ENCODE measurements at regions not wholly inside any gene's neighbourhood (a gene's known extent, or its start where the extent isn't known, plus 50 kb on each side); places are given as distances from the start of the nearest gene placed in this dataset.
"Not testable (repeated sequence)": the region's sequence is repeated elsewhere in the genome, so short reads cannot be mapped to it uniquely, and the experiment has no call there.

DNA sequence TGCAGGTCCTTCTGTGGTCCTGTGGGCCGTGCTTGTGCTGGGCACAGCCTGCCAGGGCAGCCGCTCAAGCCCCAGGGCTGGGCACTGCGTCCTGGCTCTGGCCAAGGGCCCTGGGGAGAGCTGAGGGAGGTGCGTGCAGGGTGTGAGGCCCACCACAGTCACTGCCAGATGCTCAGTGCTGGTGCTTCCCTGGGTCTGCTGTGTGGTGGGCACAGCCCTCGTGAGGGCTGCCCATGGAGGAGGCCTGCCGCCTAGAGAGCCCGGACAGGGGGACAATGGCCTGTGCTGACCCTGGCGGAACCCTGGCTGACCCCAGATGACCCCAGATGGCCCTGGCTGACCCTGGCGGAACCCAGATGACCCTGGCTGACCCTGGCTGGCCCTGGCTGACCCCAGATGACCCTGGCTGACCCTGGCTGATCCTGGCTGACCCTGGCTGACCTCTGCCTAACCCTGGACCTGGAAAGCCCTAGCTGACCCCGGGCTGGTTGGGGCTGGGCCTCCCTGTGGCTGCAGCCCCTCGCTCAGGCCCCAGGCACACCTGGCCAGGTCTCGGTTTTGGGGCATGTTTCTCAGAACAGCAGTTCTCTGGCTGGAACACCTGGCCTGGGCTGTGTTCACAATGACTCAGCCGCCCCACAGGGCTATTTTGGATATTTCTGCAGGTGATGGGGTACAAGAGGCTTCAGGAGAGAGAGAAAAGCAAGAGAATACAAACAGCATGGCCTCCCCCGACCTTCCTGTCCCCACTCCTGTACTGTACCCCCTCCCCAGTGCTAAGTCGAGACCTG lies 55.4 kb downstream of the TMEM121 start:
- no peak for DNase-seq (ENCODE audit: low read depth in 2 of 2)

DNA sequence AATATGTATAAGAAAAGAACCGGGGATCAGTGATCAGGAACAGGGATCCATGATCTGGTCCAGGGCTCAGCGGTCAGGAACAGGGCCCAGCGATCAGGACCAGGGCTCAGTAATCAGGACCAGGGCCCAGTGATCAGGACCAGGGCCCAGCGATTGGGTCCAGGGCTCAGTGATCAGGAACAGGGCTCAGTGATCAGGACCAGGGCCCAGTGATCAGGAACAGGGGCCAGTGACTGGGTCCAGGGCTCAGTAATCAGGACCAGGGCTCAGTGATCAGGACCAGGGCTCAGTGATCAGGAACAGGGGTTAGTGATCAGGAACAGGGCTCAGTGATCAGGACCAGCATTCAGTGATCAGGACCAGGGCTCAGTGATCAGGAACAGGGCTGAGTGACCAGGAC lies 56.3 kb downstream of the TMEM121 start:
- no peak for DNase-seq (ENCODE audit: low read depth in 2 of 2)

DNA sequence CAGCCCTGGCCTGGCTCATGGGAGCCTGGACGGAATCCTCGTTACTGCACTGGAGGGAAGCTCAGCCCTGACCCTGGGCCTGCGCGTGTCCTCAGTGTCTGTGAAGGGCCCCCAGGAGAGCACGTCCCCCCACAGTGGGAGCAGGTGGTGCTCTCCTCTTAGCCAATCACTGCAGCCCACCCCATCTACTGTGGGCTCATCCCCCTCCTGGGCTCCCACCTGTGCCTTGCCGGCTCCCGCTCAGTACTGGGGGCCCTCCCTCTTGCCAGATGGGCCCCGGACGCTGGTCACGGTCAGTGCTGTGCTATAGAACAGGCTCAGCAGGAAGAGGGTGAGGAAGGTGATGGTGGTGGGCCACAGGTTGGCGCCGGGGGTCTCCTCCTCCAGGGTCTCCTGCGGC lies 57.5 kb downstream of the TMEM121 start:
- DNase-seq (ENCODE audit: low read depth in 2 of 2): not testable (repeated sequence)

DNA sequence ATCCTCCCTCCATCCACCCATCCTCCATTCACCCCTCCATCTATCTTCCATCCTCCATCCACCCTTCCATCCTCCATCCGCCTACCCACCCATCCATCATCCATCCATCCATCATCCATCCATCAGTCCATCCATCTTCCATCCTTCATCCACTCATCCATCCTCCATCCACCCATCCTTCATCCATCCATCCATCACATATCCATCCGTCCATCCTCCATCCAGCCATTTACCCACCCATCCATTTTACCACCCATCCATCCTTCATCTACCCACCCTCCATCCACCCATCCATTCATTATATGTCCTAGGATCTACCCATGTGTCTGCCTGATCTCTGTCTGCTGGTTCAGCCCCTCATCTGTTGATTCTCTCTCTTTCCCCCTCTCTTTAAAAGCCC lies 58.9 kb downstream of the TMEM121 start:
- DNase-seq (ENCODE audit: low read depth in 2 of 2): not testable (repeated sequence)

DNA sequence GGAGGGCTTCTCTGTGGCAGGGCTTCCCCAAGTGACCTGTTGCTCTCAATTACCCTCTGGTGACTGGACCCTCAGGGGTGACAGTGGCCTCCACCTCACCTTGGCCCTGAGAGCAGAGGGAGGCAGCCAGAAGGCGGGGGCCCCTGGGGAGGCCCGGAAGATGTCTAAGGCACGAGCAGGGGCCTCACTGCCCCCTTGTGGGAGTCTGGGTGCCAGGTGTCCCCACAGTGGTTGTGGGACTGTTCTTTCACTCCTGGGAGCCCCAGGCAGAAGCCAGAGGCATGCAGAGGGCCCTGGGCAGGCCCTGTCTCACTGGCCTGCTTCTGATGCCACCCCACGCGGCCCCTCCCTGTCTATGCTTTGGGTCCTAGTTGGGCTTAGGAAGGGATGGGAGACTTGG lies 59.3 kb downstream of the TMEM121 start:
- DNase-seq (ENCODE audit: low read depth in 2 of 2): not testable (repeated sequence)

DNA sequence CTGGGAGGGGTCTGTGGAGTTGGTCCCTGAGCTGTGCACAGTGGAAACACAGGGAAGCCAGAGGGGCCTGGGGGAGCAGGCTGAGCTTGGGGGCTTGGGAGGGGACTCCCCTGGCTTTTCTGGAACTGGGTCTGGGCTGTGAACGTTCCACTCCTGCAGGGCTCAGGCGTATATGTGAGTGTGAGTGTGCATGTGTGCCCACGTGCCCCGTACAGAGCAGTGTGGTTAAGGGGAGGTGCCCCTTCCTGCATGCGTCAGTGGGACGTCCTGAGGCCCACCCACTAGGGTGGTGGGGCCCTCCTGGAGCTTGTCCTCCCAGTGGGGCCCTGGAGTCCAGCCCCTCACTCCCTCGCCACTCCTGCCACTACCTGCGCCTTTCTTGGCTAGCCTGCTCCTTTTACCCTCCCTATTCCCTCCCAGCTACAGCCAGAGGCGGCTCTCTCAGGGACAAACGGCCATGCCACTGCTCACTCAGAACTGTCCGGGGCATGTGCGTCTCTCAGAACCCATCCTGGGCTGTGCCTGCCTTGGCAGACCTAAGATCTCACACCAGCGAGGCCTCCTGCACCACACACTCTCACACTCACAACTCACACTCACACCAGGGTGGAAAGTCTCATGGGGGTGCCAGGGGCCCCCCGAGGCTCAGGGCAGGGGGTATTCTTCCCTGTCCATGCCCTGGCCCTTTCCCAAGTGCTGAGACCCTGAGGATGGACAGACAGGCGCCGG lies 59.9 kb downstream of the TMEM121 start:
- DNase-seq (ENCODE audit: low read depth in 2 of 2): not testable (repeated sequence)

DNA sequence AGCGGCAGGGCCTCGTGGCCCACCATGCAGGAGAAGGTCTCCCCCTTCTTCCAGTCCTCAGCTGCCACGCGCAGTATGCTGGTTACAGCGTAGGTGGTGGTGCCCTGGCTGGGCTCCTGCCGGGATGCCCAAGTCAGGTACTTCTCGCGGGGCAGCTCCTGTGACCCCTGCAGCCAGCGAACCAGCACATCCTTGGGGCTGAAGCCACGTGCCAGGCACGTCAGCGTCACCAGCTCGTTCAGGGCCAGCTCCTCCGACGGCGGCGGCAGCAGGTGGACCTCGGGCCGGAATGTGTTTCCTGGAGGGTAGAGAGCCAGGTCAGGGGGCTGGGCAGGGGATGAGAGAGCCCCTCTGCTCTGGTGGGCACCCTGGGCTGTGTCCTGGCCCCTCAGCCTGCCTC lies 60.7 kb downstream of the TMEM121 start:
- DNase-seq (ENCODE audit: low read depth in 2 of 2): not testable (repeated sequence)

DNA sequence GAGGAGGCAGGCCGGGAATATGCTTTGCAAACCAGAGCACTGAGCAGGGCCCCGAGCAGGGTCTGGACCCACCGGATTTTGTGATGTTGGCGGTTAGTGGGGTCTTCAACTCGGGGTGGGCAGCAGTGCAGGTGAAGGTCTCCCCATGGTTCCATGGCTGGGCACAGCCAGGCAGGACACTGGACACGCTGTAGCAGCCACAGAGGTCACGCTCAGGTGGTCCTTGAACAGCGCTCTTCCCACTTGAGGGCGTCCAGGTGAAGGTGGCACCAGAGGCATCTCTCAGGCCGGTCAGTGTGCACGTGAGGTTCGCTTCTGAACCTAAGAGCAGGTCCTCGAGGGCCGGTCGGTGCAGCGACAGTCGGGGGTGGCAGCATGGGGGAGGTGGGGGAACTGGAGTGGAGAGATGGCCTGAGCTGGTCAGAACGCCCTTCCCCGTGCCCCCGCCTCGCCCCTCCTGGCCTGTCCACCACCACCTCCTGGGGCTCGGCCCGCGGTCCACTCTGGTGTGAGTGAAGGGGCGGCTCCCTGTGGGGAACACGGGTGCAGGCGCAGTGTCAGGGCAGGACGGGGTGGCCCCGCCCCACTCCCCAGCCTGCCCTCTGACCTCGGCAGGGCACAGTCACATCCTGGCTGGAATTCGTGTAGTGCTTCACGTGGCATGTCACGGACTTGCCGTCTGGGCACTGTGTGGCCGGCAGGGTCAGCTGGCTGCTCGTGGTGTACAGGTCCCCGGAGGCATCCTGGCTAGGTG lies 61.3 kb downstream of the TMEM121 start:
- DNase-seq (ENCODE audit: low read depth in 2 of 2): not testable (repeated sequence)

DNA sequence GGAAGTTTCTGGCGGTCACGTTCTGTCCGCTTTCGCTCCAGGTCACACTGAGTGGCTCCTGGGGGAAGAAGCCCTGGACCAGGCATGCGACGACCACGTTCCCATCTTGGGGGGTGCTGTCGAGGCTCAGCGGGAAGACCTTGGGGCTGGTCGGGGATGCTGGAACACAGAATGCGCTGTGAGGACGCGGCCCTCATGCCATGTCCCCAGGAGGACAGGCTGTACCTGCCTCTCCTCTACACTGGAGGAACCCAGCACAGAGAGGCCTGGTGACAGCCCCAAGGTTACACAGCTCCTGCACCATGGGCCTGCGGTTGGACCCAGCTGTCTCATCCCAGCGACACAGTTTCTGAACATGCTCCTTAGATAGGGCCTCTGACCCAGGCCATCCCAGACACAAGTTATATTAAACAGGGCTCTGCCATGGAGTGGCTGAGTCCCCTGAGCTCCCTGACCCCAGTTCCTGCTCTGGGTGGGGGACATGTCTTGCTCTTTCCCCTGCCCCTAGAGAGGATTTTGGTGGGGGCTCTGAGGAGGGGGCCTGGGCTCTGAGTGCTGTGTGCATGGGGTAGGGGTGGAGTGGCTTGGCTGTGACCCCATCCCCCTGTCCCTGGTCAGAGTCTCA lies 62.0 kb downstream of the TMEM121 start:
- no peak for DNase-seq (ENCODE audit: low read depth in 2 of 2)

DNA sequence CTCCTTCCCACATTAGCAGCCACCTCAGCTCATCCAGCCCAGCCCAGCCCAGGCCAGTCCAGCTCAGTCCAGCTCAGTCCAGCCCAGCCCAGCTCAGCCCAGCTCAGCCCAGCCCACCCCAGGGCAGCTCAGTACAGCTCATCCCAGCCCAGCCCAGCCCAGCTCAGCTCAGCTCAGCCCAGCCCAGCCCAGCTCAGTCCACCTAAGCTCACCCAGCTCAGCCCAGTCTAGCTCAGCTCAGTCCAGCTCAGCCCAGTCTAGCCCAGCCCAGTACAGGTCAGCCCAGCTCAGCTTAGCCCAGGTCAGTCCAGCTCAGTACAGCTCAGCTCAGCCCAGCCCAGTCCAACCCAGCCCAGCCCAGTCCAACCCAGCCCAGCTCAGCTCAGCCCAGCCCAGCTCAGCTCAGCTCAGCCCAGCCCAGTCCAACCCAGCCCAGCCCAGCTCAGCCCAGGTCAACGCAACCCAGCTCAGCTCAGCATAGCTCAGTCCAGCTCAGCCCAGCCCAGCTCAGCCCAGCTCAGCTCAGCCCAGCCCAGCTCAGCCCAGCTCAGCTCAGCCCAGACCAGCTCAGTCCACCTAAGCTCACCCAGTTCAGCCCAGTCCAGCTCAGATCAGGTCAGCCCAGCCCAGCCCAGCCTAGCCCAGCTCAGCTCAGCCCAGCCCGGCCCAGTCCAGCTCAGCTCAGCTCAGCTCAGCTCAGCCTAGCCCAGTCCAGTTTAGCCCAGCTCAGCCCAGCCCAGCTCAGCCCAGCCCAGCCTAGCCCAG lies 63.0 kb downstream of the TMEM121 start:
- DNase-seq (ENCODE audit: low read depth in 2 of 2): no peak

DNA sequence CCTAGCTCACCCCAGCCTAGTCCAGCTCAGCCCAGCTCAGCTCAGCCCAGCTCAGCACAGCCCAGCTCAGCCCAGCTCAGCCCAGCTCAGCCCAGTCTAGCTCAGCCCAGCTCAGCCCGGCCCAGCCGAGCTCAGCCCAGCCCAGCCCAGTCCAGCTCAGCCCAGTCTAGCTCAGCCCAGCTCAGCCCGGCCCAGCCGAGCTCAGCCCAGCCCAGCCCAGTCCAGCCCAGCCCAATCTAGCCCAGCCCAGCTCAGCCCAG lies 63.5 kb downstream of the TMEM121 start:
- not testable (repeated sequence) for DNase-seq (ENCODE audit: low read depth in 2 of 2)

DNA sequence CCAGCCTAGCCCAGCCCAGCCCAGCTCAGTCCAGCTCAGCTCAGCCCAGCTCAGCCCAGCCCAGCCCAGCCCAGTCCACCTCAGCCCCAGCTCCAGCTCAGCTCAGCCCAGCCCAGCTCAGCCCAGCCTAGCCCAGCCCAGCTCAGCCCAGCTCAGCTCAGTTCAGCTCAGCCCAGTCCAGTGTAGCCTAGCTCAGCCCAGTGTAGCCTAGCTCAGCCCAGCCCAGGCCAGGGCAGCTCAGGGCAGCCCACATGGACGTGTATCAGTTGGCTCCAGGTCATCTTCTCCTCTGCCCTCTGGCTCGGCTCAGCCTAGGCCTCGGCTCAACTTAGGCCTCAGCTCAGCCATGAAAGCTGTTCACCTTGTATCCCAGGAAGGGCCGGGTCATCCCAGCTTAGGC lies 64.7 kb downstream of the TMEM121 start:
- no peak for DNase-seq (ENCODE audit: low read depth in 2 of 2)

DNA sequence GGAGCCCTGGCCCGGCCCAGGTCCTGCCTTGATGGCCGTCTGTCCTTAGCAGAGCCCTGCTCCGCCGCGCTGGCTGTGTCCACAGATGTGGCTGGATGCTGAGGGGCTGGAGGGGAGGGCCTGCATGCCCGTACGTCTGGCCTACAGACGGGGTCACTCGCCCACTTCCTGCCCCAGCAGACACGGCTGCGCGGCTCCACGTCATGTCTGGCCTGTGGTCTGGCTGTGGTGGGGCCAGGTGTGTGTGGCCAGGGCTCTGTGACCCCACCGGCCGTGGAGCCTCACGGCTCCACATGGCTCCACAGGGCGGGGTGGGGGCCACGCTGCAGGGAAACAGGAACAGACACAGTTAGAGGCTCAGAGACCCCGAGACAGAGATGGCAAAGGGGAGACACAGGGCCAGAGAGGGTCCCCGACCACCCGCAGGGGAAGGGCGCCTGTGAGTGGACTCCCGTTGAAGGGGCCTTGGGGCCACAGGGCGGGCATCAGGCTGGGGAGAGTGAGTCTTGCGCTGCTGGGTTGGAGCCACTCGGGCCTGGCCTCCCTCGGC lies 65.5 kb downstream of the TMEM121 start:
- DNase-seq (ENCODE audit: low read depth in 2 of 2): not testable (repeated sequence)

DNA sequence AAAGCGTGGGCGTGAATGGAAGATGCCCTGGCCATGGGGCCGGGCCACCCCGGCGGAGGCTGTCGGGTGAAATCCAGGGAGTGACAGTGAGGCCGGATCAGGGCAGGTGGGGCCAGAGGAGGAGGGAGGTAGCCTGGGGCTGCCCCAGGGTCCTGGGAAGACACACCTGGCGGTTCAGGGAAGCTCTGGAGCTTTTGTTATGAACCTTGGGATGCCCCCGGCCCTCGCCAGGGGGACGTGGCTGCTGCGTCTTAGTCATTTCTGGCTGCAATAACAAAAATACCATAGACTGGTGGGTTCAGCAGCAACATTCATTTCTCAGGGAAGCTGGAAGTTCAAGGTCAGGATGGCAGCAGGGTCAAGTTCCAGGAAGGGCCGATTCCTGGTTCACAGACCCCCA lies 66.3 kb downstream of the TMEM121 start:
- not testable (repeated sequence) for DNase-seq (ENCODE audit: low read depth in 2 of 2)

DNA sequence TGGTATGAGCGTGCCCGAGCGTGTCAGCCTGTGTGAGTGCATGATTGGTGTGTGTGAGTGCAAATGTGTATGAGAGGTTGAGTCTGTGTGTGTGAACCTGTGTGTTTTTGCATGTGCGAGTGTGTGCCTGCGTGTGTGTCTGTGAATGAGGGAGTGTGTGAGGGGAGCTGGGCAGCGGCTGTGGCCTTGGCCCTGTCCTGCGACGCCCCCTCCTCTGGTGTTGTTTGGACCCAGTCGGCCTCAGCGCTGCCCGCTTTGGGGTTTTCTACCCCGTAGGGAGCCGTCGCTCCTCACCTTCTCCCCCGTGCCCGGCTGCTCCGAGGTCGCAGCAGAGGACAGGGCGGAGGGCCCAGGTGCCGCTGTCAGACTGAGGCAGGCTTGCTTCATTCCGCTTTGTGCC lies 69.0 kb downstream of the TMEM121 start:
- not testable (repeated sequence) for DNase-seq (ENCODE audit: low read depth in 2 of 2)

DNA sequence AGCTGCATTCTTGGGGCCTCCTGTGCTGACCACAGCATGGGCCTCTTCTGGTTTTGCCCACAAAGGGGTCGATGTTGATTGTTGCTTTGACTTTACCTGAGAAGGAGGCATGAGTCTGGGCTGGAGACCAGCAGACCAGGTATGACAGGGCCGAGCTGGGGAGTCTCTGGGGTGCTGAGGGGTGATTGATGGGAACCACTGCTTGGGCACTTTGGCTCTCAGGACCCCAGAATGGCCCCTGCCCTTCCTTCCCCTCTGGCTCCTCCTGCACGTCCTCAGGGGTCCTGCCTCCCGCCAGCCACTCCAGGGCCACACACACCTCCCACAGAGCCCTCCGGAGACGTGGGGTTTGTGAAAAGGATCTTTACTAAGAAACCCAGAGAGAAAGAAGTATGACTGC lies 70.0 kb downstream of the TMEM121 start:
- DNase-seq (ENCODE audit: low read depth in 2 of 2): not testable (repeated sequence)

DNA sequence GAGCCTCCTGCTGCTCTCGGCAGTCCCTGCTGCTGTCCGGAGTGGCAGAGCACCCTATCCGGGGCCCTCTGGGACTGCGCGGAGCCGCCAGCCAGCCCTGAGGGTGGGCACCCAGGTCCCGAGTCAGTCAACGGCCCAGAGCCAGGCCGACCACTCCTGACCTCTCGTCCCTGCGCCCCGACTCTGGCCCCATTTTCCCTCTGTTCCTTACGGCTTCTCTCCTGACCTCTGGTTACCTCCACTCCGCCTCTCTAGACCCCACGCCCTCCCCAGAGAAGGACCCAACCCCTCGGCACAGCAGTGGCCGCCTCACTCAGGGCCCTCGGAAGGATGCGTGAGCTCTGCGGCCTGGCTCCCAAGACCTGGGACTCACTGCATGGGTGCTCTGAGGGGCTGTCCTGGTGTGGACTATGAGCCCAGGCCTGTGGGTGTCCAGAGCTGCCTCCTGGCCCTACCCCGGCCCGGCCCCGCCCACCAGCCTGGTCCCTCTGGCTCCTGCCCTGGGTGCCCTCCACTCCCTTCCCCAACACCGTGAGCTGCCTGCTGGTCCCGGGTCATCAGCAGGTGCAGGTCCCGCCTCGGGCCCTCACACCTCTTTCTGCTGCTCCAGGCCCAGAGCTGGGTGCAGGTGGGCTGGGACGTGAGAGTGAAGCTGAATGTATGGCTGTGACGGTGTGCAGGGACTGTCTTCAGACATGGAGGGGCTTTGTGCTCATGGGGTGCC lies 71.8 kb downstream of the TMEM121 start:
- DNase-seq (ENCODE audit: low read depth in 2 of 2): not testable (repeated sequence)

DNA sequence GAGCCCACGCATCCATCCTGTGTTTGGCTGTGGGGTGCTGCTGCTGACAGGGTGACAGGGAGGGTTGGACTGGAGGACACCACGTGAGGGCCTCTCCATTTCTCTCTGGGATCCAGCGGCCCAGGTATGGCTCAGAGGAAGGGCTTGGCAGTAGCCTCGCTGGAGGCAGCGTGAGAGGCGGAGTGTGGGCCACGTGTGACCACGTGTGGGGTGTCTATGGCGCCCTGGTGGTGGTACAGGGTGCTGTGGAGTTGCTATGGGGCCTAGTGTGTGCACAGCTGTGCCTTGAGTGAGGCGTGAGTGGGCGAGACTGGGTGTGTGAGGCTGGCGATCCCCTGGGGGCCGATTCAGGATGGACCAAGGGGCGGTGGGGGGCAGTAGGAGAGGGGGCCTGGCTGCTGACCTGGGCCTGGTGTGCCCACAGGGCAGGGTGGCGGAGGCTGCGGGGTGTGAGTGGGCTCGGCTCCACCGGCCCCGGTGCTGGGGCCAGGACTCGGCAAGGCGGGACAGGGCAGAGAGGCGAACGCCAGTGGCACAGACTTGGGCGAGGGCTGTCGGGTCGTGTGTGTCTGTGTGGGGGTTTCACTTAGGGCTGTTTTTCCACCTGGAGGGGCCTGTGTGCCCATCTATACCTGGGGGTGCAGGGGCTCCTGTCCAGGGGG lies 72.7 kb downstream of the TMEM121 start:
- DNase-seq (ENCODE audit: low read depth in 2 of 2): not testable (repeated sequence)

DNA sequence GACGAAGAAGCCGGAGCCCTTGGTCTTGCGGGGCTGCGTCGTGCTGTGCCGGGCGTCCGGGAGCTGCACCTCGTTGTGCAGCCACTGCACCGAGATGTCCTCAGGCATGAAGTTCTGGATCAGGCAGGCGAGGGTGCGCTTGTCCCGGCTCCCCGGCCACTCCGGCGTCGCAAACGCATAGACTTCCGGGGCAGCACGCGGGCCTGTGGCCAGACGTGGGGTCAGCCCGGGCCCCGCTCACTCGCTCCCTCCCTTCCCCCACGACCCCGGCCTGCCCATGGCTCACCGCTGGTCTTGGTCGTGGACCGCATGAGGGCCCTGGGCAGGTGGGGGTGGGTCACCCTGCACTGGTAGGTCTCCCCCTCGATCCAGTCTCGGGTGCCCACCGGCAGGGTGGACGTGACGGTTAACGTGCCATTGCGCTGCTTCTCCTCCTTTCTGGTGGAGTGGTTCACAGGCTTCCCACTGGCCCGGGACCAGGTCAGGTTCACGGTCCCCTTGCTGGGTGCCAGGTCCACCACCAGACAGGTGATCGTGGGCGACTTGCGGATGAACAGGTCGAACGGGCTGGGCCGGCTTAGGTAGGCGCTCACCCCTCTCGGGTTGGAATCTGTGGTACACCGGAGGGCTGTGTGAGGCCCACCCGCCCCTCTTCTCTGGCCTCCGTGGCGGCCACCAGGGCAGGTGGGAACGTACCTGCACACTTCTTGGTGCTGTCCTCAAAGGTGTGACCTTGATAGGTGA lies 74.0 kb downstream of the TMEM121 start:
- not testable (repeated sequence) for DNase-seq (ENCODE audit: low read depth in 2 of 2)

All from stimulated activated CD8-positive, alpha-beta memory T cell treated with anti-CD3 and anti-CD28 coated beads, Interleukin-7, amount 100 ng/mL, for 1 hour (primary cell).